GM19463 (cell line): ENCODE measurements at regions not wholly inside any gene's neighbourhood (a gene's known extent, or its start where the extent isn't known, plus 50 kb on each side); places are given as distances from the start of the nearest gene placed in this dataset.

ENCODE experiments used
- ATAC-seq: cut with Tn5 transposase; IDR thresholded peaks from one replicate; pipeline ENCODE4 v1.9.1; 2021; ENCODE audit warnings: mild to moderate bottlenecking, moderate library complexity; ENCODE audit not compliant: unreplicated experiment

DNA sequence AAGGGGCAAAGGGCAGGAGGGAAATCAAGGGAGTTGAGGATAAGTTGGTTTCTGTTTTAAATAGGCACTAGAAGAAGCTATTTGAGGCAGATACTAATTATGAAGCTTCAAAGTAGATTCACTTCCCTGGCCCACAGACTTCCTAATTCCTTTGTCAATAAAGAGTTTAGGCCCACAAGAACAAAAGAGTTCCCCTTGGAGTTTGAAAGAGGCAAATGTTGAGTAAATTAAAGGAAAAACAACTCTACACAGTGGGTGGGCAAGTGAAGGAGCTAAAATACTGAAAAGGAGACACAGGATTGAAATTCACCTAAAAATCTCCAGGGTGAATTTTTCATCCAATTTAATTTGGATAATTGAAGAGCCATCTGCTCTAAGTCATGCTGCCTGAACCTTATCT lies 411.7 kb upstream of the RORA start:
- no peak for ATAC-seq

- ATAC-seq = no peak
These were observed 410.4 kb upstream of the RORA start for GRCh38 chr15:61639491-61639890.

DNA sequence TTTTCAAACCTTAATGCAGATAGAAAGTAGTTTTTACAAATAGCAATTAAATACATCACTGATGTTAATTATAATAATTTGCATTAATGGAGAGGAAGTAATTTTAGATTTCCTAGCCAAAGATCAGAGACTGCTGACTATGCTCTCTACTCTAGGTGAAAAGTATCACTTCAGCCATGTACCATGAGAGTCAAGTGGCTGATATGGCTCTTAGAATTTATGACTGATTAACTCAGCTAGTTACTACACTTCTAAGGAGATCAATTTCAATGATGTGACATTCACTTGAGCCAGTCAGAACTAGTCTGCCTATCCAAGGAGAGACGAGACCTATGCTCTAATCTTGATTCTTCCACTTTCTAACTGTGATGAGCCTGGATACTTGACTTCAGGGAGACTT lies 405.7 kb upstream of the RORA start:
- no peak for ATAC-seq

DNA sequence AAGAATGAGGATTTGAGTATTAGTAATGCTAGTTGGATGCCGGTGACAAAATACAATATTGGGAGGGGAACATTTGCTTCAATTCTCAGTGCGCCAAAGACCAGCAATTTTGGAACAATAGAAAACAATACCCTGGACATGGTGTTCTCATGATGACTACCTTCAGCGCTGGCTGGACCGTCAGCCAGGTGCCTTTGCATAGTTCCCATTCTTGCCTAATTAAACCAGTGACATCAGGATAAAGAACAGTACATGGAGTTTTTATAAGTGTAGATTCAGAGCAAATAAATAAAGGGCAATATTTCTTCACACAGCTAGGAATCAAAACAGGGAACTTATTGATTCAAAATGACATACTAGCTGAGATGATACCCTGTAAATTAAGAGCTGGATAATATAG lies 404.8 kb upstream of the RORA start:
- no peak for ATAC-seq

DNA sequence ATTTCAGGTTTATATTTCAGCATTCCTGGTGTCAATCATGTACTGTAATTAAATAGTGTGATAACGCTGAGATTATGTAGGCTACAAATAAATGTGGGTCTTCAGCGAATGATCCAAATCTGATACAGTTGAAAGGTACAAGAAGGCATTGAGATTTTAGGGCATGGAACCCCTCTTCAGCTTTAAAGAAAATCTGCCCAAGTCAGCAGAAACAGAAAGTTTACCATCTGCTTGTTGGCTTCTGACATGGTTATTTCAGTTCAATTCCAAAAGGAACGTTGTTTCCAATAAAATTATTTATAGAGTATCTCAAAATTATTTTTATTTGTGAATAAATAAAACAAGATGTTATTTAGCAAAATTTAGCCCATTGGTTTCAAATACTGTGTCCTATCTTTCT lies 400.2 kb upstream of the RORA start:
- ATAC-seq = no peak

GRCh38 chr15:61624950-61625349 lies 395.8 kb upstream of the RORA start:
- ATAC-seq = no peak

DNA sequence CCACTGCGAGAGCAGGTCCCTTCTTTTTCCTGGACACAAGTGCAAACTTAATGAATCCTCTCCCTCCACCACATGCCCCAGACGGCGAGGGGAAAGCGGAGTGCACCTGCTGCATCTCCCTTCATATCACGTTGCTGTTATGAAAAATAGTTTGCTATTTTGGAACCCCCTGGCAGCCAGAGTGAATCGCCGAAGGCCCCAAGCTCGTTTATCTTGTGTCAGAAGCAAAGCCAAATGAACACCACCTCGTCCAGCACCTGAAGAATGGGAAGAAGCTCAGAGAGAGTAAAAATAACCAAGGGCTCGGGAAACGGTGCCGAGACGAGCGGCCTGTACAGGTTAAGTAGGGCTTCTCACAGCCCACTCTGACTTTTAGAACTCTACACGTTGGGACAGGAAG lies 394.6 kb upstream of the RORA start:
- ATAC-seq = no peak

DNA sequence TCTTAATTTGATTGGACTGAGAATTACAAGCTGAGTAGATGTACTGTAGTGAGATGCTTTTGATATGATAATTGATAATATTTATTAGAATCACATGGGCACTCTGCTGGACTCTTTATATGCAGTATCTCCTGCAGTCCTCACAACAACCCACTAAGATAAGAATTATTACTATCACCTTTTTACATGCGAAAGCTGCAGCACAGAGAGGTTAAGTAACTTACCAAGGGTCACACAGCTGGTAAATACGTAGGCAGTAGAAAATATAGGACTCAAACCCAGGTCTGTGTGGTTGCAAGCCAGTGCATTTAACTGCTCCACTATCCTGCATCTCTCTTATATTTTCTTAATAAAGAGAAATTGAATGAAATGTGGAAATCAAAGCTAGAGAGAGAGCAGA lies 392.8 kb upstream of the RORA start:
- no peak for ATAC-seq

- ATAC-seq = no peak
These were observed 392.0 kb upstream of the RORA start for GRCh38 chr15:61621146-61621545.

GRCh38 chr15:61620151-61620550 lies 391.0 kb upstream of the RORA start:
- ATAC-seq = no peak

- no peak for ATAC-seq
These were observed 384.6 kb upstream of the RORA start for GRCh38 chr15:61613729-61614128.

GRCh38 chr15:61613138-61613537 lies 384.0 kb upstream of the RORA start:
- ATAC-seq = no peak

DNA sequence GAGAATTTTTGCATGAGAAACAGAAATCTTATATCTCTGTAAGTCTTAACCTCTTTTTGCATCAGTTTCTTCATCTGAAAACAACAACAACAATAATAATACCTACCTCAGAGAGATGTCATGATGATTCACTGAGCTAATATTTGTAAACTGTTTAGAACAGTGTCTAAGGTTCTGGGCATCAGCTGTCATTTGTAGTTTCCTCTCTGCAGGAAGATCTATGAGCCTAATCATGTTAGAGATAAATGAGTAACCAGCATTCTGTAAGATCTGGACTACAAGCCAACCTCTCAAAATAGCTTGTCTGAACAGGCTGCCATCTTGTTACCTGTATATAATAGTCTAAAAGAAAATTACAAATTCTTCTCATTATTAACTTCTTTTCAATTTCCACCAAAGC lies 383.0 kb upstream of the RORA start:
- no peak for ATAC-seq

- no peak for ATAC-seq
These were observed 376.2 kb upstream of the RORA start for GRCh38 chr15:61605343-61605742.

DNA sequence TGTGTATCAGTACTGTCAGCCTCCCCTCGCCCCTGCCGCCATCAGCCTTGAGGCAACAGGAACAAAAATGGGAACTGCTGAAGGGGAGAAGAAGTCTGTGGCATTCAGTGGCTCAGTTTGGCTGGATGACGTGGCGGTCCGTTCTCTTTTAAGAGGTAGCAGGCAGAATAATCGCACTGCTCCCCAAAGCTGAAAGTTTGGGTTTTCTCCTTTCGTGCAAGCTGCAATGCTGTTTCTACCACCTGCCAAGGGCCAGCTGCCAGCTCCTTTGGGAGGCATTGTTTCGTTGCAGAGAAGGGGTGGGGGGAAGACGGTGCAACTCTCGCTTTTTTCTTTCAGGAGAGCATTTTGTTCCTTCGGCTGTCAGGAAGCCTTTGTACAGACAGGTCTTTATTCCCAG lies 369.6 kb upstream of the RORA start:
- ATAC-seq = no peak

DNA sequence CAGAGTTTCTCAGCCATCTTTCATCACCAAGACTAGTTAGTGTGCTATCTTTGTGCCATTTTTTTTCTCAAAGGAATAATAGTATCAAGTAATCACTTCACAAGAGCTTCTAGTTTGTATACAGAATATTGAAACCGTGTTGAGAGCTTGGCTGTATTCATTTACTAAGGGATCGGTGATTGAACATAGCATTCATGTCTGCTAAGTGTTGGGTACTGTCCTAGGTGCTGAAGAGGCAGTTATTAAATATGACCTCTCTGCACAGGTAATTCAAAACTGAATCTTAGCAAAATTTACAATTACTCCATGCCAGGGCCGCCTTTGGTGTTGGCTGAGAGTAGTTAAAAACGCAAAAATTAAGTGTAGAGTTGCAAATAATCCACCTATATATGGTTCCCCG lies 355.3 kb upstream of the RORA start:
- ATAC-seq = no peak

DNA sequence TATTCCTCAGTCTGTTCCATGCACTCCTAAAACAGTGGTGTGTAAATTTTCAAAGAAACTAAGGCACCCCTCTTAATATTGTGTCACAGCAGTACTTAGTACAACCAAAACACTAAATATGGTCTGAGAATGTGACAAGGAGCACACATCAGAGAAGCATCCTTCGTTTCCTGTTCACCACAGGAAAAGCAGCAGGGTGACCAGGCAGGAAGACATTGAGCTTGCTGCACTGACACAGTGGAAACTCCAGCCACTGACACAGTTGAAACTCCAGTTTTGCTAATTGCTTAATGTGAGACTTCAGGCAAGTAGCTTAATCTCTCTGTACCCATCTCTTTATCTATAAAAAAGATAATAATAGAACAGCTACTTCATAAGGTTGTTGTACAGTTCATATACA lies 353.0 kb upstream of the RORA start:
- ATAC-seq = no peak

GRCh38 chr15:61575597-61575996 lies 346.5 kb upstream of the RORA start:
- no peak for ATAC-seq

GRCh38 chr15:61571026-61571425 lies 341.9 kb upstream of the RORA start:
- no peak for ATAC-seq

GRCh38 chr15:61564785-61565184 lies 335.7 kb upstream of the RORA start:
- ATAC-seq = no peak

GRCh38 chr15:61558172-61559136 lies 329.4 kb upstream of the RORA start:
- no peak for ATAC-seq

GRCh38 chr15:61556037-61556648 lies 327.0 kb upstream of the RORA start:
- no peak for ATAC-seq
